ENCODE measurements at regions not wholly inside any gene's neighbourhood (a gene's known extent, or its start where the extent isn't known, plus 50 kb on each side); places are given as distances from the start of the nearest gene placed in this dataset.

DNA sequence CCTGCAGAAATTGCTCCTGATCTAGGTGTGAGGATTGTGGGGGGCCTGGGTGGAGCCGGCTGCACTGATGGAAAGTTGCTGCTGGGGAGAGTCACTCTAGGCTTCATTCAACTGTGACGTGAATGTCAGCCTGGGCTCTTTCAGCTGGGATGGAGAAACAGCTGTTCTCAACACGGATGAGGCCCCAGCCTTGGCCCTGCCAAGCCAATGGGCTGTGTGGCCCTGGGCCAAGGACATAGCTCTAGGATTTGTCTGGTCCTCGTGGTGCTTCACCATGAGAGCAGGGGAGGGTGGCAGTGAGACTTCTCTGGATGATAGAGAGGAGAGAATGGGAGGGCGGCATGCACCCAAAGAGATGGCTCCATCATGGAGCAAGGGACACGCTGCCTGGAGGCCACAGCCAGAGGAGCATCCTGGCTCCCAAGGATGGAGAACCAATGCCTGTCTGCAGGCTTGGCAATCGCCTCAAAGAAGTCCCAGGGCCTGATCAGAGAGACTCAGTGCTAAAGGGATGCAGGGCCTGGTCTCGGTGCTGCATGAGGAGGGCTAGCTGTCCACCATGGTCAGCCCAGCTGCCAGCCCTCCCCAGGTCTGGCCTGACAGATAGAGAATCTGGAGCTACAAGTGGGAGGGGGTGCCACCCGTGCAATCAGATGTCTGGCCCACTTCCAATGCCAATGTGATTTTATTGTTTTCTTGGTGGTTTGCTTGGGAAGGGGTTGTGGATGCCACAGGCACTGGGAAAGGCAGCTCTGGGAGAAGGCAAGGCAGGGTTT lies 141.0 kb downstream of the GADD45G start (continued):
- TF ChIP-seq CHD7 (IDR thresholded peaks at IDR 0.05; ENCODE audit: insufficient replicate concordance, low read length) (no peak), RAD21 (IDR thresholded peaks at IDR 0.05 in 1 of 2, conservative IDR thresholded peaks at IDR 0.05 in 1 of 2; ENCODE audit: low read depth in 2 of 2, low read length in 2 of 2) (no peak), RFX5 (IDR thresholded peaks at IDR 0.05; ENCODE audit: borderline replicate concordance, low read depth, low read length) (no peak)

All from H1 (cell line).